GM18505 (cell line): ENCODE measurements at regions not wholly inside any gene's neighbourhood (a gene's known extent, or its start where the extent isn't known, plus 50 kb on each side); places are given as distances from the start of the nearest gene placed in this dataset.

Source experiments
- ATAC-seq: cut with Tn5 transposase; IDR thresholded peaks from one replicate; pipeline ENCODE4 v1.9.1; 2021; ENCODE audit not compliant: unreplicated experiment
- POLR2A ChIP-seq: IDR thresholded peaks from 4 replicates; pipeline ENCODE4 v1.6.1; 2011; ENCODE audit warnings: borderline replicate concordance; ENCODE audit not compliant: insufficient read depth, insufficient read length; ENCODE audit errors: extremely low read depth

GRCh38 chr1:163927493-163927892 is 605.7 kb downstream of the NUF2 start:
- no peak for TF ChIP-seq POLR2A
- ATAC-seq, result no peak

DNA sequence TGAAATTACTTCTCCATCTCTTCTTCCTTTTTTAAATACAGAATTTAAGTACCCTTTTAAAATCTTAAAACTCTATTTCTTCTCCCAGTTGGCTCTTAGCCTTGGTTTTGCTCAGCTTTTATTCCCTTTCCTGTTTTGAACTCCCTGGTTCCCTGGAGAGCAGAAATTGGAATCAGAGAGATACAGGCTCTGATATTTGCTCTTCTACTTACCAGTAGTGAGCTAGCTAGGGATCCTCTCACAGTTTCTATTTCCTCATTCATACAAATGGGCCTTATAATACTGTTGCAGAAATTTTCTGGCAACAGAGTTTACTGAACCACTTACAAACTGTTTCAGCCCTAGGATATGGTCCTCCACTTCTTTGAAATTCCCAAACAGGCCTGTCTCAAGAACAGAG is 606.3 kb downstream of the NUF2 start:
- ATAC-seq, result no peak
- TF ChIP-seq POLR2A, result no peak

DNA sequence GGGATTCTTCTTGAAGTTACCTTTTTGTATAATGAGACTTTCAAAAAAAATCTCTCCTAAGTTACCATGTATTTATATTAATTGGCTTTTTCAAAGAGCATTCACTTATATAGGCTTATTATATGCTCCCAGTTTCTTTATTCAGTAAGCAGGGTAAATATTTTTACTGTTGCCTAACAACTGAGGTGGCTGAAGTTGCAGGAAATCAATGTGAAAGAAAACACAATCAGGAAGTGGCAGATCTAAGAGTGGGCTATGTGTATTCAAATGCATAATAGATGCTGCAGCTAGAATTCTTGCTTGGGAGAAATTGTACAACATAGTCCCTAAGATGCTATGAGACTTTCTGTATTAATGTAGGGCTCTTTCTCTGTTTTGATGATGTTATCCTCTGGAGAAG is 606.9 kb downstream of the NUF2 start:
- TF ChIP-seq POLR2A, result no peak
- ATAC-seq, result no peak

GRCh38 chr1:163932901-163933300 is 611.1 kb downstream of the NUF2 start:
- no peak for ATAC-seq
- TF ChIP-seq POLR2A, result no peak

GRCh38 chr1:163933437-163933836 is 611.7 kb downstream of the NUF2 start:
- no peak for ATAC-seq

DNA sequence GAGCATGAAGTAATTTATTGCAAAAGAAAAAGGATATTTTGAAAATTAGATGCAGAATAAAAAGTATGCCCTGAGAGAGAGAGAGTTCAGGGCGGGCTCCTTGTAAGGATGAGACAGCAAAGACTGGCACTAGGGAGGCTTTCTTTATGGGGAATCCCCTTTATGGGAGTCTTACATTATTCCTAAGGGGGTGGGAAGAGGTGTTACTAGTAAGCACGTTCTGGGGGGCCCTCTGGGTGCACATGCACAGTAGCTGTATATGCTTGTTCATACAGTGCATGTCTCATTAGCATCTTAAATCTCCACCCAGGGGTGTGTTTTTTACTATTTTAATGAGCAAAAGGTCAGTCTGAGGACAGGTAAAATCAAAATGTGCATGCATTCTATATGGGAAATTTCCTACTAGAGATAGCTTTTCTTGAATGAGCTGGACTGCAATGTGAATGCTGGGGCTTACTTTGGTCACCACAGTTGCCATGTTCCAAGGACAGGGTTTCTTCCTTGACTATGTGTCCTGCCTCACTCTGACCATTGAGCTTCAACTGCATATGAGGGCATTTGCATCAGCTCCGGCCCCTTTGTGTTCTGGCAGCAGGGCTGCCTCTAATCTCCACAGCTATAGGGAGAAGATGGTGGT is 614.1 kb downstream of the NUF2 start:
- no peak for ATAC-seq
- TF ChIP-seq POLR2A, result no peak

More at GRCh38 chr1:163933437-163933836, 611.7 kb downstream of the NUF2 start:
- TF ChIP-seq POLR2A, result no peak

GRCh38 chr1:163959622-163960021 is 599.4 kb upstream of the PBX1 start:
- ATAC-seq, result no peak
- TF ChIP-seq POLR2A, result no peak

- ATAC-seq, result no peak
- no peak for TF ChIP-seq POLR2A
These were observed 588.8 kb upstream of the PBX1 start for GRCh38 chr1:163970151-163970550.

DNA sequence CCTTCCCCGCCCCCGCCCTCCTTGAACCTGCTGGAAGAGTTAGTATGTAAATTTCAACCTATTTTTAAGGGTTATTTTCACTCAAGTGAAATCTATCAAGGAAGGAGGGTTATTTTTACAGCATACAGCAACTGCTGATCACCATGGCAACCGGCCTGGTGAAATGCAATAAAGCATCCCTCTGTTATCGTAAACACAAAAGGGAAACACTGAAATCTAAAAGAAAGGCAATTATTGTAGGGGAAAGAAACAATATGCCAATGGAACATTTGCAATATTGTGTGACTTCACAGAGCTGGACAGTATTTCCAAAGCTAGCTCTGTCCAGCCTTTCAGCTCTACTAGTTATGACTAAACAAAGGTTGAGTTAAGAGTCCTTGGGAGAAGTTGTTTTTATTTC is 588.3 kb upstream of the PBX1 start:
- no peak for TF ChIP-seq POLR2A

GRCh38 chr1:163973586-163973985 is 585.4 kb upstream of the PBX1 start:
- TF ChIP-seq POLR2A, result no peak

More for the DNA sequence above, 588.3 kb upstream of the PBX1 start:
- no peak for ATAC-seq

GRCh38 chr1:163974120-163974519 is 584.9 kb upstream of the PBX1 start:
- no peak for ATAC-seq
- no peak for TF ChIP-seq POLR2A

More at GRCh38 chr1:163973586-163973985, 585.4 kb upstream of the PBX1 start:
- ATAC-seq, result no peak

GRCh38 chr1:163980394-163980793 is 578.6 kb upstream of the PBX1 start:
- TF ChIP-seq POLR2A, result no peak
- ATAC-seq, result no peak

DNA sequence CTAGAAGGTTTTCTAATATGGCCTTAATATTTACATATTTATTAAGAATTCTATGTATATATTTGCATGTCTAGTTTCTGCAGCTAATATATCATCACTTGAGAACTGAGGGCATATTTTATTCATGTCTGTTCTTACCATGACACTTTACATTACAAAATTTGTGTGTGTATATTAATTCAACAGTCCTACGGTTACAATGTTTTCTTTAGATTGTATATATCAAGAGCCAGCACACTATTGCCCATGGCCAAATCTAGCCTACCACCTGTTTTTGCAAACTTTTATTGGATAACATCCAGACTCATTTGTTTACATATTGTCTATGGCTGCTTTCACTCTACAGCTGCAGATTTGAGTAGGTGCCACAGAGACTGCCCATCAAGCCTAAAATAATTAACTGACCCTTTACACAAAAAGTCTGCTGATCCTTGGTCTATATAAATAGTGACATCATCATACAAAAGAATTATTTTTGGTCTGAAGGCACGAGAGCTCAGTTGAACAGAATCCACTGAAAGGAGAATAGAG is 577.4 kb upstream of the PBX1 start:
- TF ChIP-seq POLR2A, result no peak
- ATAC-seq, result no peak

DNA sequence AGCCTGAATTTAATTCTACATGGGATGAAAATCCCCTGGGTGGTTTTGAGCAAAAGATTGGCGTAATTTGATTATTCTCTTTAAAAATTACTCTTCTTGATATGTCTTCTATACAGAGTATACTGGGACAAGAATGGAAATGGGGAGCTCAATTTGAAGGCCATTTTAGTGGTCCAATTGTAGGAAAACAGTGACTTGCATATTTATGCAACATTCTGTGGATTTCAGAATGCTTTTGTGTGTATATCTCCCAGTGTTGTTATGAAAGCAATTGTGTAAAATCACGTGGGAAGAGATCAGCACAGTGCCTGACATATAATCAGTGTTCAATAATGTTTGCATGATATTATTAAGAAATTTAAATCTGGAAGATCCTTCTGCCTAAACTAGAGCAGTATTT is 575.9 kb upstream of the PBX1 start:
- TF ChIP-seq POLR2A, result no peak
- no peak for ATAC-seq
